Panc1 (cell line): ENCODE measurements at regions not wholly inside any gene's neighbourhood (a gene's known extent, or its start where the extent isn't known, plus 50 kb on each side); places are given as distances from the start of the nearest gene placed in this dataset.

ENCODE experiments used
- POLR2AphosphoS5 ChIP-seq: IDR thresholded peaks from 2 replicates; pipeline ENCODE4 v1.6.1; 2012; ENCODE audit warnings: mild to moderate bottlenecking, low read depth, low read length, moderate library complexity
- SIN3A ChIP-seq: IDR thresholded peaks from 2 replicates; pipeline ENCODE4 v1.6.1; 2012; ENCODE audit warnings: low read depth, mild to moderate bottlenecking, low read length, moderate library complexity, borderline replicate concordance; ENCODE audit not compliant: insufficient read depth
- TCF7L2 ChIP-seq: IDR thresholded peaks from 2 replicates; pipeline ENCODE4 v1.6.1; 2011; ENCODE audit warnings: mild to moderate bottlenecking, low read depth, low read length, inconsistent platforms
- TF ChIP-seq, protein P1 (sequence below): fragments of 450-650 bp; IDR thresholded peaks from 2 replicates; pipeline ENCODE4 v1.5.1; 2017; ENCODE audit warnings: mild to moderate bottlenecking
- TF ChIP-seq, protein P2 (sequence below), 2 experiments: IDR thresholded peaks; 2 replicates each; pipeline ENCODE4 v1.6.1; 2011 to 2012; ENCODE audit warnings: low read depth in 2 of 2, control low read depth in 1 of 2, low read length in 1 of 2, mild to moderate bottlenecking in 1 of 2, moderate library complexity in 1 of 2; ENCODE audit not compliant: insufficient read depth in 1 of 2

DNA sequence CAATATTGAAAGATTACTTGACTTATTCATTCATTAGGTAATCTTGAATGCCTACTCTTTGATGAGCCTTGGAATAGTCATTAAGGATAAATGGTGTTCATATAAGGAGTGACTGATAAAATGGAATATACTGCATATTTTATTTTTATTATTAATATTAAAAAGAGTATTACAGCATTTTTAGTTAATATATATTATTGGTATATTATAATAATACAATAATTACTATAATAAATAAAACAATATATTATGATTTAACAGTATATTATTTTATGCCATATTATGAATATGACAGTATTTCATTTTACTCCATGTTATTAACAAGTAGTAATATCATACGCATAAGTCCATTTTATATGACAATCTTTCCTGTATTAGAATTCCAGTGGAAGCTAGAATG, 490.8 kb upstream of the NFIA start:
- TF ChIP-seq, protein P1, sequence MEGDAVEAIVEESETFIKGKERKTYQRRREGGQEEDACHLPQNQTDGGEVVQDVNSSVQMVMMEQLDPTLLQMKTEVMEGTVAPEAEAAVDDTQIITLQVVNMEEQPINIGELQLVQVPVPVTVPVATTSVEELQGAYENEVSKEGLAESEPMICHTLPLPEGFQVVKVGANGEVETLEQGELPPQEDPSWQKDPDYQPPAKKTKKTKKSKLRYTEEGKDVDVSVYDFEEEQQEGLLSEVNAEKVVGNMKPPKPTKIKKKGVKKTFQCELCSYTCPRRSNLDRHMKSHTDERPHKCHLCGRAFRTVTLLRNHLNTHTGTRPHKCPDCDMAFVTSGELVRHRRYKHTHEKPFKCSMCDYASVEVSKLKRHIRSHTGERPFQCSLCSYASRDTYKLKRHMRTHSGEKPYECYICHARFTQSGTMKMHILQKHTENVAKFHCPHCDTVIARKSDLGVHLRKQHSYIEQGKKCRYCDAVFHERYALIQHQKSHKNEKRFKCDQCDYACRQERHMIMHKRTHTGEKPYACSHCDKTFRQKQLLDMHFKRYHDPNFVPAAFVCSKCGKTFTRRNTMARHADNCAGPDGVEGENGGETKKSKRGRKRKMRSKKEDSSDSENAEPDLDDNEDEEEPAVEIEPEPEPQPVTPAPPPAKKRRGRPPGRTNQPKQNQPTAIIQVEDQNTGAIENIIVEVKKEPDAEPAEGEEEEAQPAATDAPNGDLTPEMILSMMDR, result no peak
- TF ChIP-seq SIN3A, result no peak
- no peak for TF ChIP-seq POLR2AphosphoS5
- TF ChIP-seq, protein P2, sequence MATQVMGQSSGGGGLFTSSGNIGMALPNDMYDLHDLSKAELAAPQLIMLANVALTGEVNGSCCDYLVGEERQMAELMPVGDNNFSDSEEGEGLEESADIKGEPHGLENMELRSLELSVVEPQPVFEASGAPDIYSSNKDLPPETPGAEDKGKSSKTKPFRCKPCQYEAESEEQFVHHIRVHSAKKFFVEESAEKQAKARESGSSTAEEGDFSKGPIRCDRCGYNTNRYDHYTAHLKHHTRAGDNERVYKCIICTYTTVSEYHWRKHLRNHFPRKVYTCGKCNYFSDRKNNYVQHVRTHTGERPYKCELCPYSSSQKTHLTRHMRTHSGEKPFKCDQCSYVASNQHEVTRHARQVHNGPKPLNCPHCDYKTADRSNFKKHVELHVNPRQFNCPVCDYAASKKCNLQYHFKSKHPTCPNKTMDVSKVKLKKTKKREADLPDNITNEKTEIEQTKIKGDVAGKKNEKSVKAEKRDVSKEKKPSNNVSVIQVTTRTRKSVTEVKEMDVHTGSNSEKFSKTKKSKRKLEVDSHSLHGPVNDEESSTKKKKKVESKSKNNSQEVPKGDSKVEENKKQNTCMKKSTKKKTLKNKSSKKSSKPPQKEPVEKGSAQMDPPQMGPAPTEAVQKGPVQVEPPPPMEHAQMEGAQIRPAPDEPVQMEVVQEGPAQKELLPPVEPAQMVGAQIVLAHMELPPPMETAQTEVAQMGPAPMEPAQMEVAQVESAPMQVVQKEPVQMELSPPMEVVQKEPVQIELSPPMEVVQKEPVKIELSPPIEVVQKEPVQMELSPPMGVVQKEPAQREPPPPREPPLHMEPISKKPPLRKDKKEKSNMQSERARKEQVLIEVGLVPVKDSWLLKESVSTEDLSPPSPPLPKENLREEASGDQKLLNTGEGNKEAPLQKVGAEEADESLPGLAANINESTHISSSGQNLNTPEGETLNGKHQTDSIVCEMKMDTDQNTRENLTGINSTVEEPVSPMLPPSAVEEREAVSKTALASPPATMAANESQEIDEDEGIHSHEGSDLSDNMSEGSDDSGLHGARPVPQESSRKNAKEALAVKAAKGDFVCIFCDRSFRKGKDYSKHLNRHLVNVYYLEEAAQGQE (IDR thresholded peaks at IDR 0.05; ENCODE audit: insufficient read depth in 1 of 2, low read depth in 2 of 2, low read length in 1 of 2), result no peak
- TF ChIP-seq TCF7L2, result no peak
